ENCODE measurements at regions not wholly inside any gene's neighbourhood (a gene's known extent, or its start where the extent isn't known, plus 50 kb on each side); places are given as distances from the start of the nearest gene placed in this dataset.
A peak's percentile ranks its signal among the peaks of the same experiment; 100 is the strongest.

- no peak overlapping the region for H3K4me3 Mint-ChIP-seq (ENCODE audit: unreplicated experiment)
- H3K36me3 ChIP-seq (ENCODE audit: insufficient read depth, low read length) = no peaks in the 10 kb centered on the region
These were observed 68.6 kb upstream of the IPO5 start for GRCh38 chr13:97884707-97885468.

GRCh38 chr13:97885641-97886040 lies 67.8 kb upstream of the IPO5 start:
- Histone ChIP-seq H3K27me3 (ENCODE audit: insufficient read depth, low read length) (no peaks in the 10 kb centered on the region), H3K79me2 (ENCODE audit: insufficient read depth, low read length) (no peaks in the 10 kb centered on the region), H3K27ac (ENCODE audit: low read depth, low read length) (no peak overlapping the region), H4K20me1 (ENCODE audit: insufficient read depth, low read length) (no peaks in the 10 kb centered on the region), H3K9me3 (ENCODE audit: insufficient read depth, low read depth, low read length) (no peaks in the 10 kb centered on the region), H3K4me1 (ENCODE audit: insufficient read depth, low read length) (peaks cover 5% of the 10 kb centered on the region), H3K4me2 (ENCODE audit: low read length) (no peak overlapping the region), H3K9ac (ENCODE audit: low read length) (no peak overlapping the region), H3K36me3 (ENCODE audit: insufficient read depth, low read length) (no peaks in the 10 kb centered on the region), H3K4me3 (ENCODE audit: insufficient read depth, low read depth, low read length) (no peak overlapping the region), H2AFZ (ENCODE audit: low read depth, low read length) (no peak overlapping the region)
- Mint-ChIP-seq H3K4me3 (ENCODE audit: unreplicated experiment) (no peak overlapping the region), H3K27me3 (ENCODE audit: low read depth, unreplicated experiment) (peaks cover 3% of the 10 kb centered on the region), H3K4me1 (ENCODE audit: low read depth, unreplicated experiment) (peaks cover 3% of the 10 kb centered on the region), H3K9me3 (ENCODE audit: unreplicated experiment) (no peaks in the 10 kb centered on the region), H3K27ac (ENCODE audit: unreplicated experiment) (no peak overlapping the region), H3K36me3 (ENCODE audit: low read depth, unreplicated experiment) (no peaks in the 10 kb centered on the region)
- FAIRE-seq = no peak
- no peak for DNase-seq (ENCODE audit: low read depth)
- no peak for TF ChIP-seq CTCF (IDR thresholded peaks at IDR 0.05; ENCODE audit: insufficient read depth, low read depth, low read length)
- no peak for TF ChIP-seq EZH2 (IDR thresholded peaks at IDR 0.05; ENCODE audit: insufficient read depth, low read length)

More at GRCh38 chr13:97884707-97885468, 68.6 kb upstream of the IPO5 start:
- FAIRE-seq (no peak), DNase-seq (ENCODE audit: low read depth) (no peak)
- no peak overlapping the region for H2AFZ ChIP-seq (ENCODE audit: low read depth, low read length)
- H3K79me2 ChIP-seq (ENCODE audit: insufficient read depth, low read length) = no peaks in the 10 kb centered on the region
- H3K4me3 ChIP-seq (ENCODE audit: insufficient read depth, low read depth, low read length) = no peak overlapping the region
- H3K9me3 ChIP-seq (ENCODE audit: insufficient read depth, low read depth, low read length) = no peaks in the 10 kb centered on the region
- TF ChIP-seq CTCF (IDR thresholded peaks at IDR 0.05; ENCODE audit: insufficient read depth, low read depth, low read length) (no peak), EZH2 (IDR thresholded peaks at IDR 0.05; ENCODE audit: insufficient read depth, low read length) (no peak)
- no peaks in the 10 kb centered on the region for H3K27me3 ChIP-seq (ENCODE audit: insufficient read depth, low read length)
- no peaks in the 10 kb centered on the region for H3K9me3 Mint-ChIP-seq (ENCODE audit: unreplicated experiment)
- peaks cover 8% of the 10 kb centered on the region for H3K4me1 Mint-ChIP-seq (ENCODE audit: low read depth, unreplicated experiment)
- H4K20me1 ChIP-seq (ENCODE audit: insufficient read depth, low read length) = no peaks in the 10 kb centered on the region
- H3K27me3 Mint-ChIP-seq (ENCODE audit: low read depth, unreplicated experiment) = peaks cover 3% of the 10 kb centered on the region
- peaks cover 13% of the 10 kb centered on the region for H3K4me1 ChIP-seq (ENCODE audit: insufficient read depth, low read length)
- no peak overlapping the region for H3K27ac ChIP-seq (ENCODE audit: low read depth, low read length)
- H3K27ac Mint-ChIP-seq (ENCODE audit: unreplicated experiment) = no peak overlapping the region
- H3K36me3 Mint-ChIP-seq (ENCODE audit: low read depth, unreplicated experiment) = no peaks in the 10 kb centered on the region
- no peak overlapping the region for H3K9ac ChIP-seq (ENCODE audit: low read length)
- no peak overlapping the region for H3K4me2 ChIP-seq (ENCODE audit: low read length)

GRCh38 chr13:97889803-97890202 lies 63.7 kb upstream of the IPO5 start:
- no peaks in the 10 kb centered on the region for H4K20me1 ChIP-seq (ENCODE audit: insufficient read depth, low read length)
- no peaks in the 10 kb centered on the region for H3K36me3 ChIP-seq (ENCODE audit: insufficient read depth, low read length)
- TF ChIP-seq EZH2 (IDR thresholded peaks at IDR 0.05; ENCODE audit: insufficient read depth, low read length) (no peak), CTCF (IDR thresholded peaks at IDR 0.05; ENCODE audit: insufficient read depth, low read depth, low read length) (no peak)
- no peak overlapping the region for H3K4me2 ChIP-seq (ENCODE audit: low read length)
- H3K9me3 ChIP-seq (ENCODE audit: insufficient read depth, low read depth, low read length) = no peaks in the 10 kb centered on the region
- no peak overlapping the region for H3K4me3 ChIP-seq (ENCODE audit: insufficient read depth, low read depth, low read length)
- FAIRE-seq (no peak), DNase-seq (ENCODE audit: low read depth) (peak; percentile 4)
- no peak overlapping the region for H3K9ac ChIP-seq (ENCODE audit: low read length)
- H3K27ac ChIP-seq (ENCODE audit: low read depth, low read length) = no peak overlapping the region
- H3K79me2 ChIP-seq (ENCODE audit: insufficient read depth, low read length) = no peaks in the 10 kb centered on the region
- H3K4me3 Mint-ChIP-seq (ENCODE audit: unreplicated experiment) = no peak overlapping the region
- no peaks in the 10 kb centered on the region for H3K4me1 ChIP-seq (ENCODE audit: insufficient read depth, low read length)
- no peaks in the 10 kb centered on the region for H3K27me3 Mint-ChIP-seq (ENCODE audit: low read depth, unreplicated experiment)
- no peaks in the 10 kb centered on the region for H3K27me3 ChIP-seq (ENCODE audit: insufficient read depth, low read length)
- H3K9me3 Mint-ChIP-seq (ENCODE audit: unreplicated experiment) = peaks cover 2% of the 10 kb centered on the region
- peaks cover 5% of the 10 kb centered on the region for H3K4me1 Mint-ChIP-seq (ENCODE audit: low read depth, unreplicated experiment)
- H3K36me3 Mint-ChIP-seq (ENCODE audit: low read depth, unreplicated experiment) = no peaks in the 10 kb centered on the region
- no peak overlapping the region for H3K27ac Mint-ChIP-seq (ENCODE audit: unreplicated experiment)
- H2AFZ ChIP-seq (ENCODE audit: low read depth, low read length) = no peak overlapping the region
